ENCODE measurements at regions not wholly inside any gene's neighbourhood (a gene's known extent, or its start where the extent isn't known, plus 50 kb on each side); places are given as distances from the start of the nearest gene placed in this dataset.

GRCh38 chr17:49906531-49907136 is 58.8 kb upstream of the TAC4 start:
- Histone ChIP-seq H3K27ac (ENCODE audit: insufficient read depth, low read length) (no peak overlapping the region), H4K91ac (ENCODE audit: insufficient read depth, low read depth, low read length) (no peak overlapping the region), H2BK15ac (ENCODE audit: low read depth, low read length) (no peak overlapping the region), H2AK5ac (ENCODE audit: low read depth, low read length) (no peak overlapping the region), H2BK20ac (ENCODE audit: low read depth, low read length) (no peak overlapping the region), H3K27me3 (ENCODE audit: control insufficient read depth, insufficient read depth, low read length) (peaks cover 95% of the 10 kb centered on the region), H4K8ac (ENCODE audit: low read depth in 2 of 2, low read length in 2 of 2) (no peak overlapping the region), H4K5ac (ENCODE audit: low read depth, low read length) (no peak overlapping the region), H2BK5ac (ENCODE audit: low read depth, low read length, poor library complexity, severe bottlenecking) (no peak overlapping the region), H3K9me1 (ENCODE audit: insufficient read depth, low read length) (no peaks in the 10 kb centered on the region), H2AK9ac (replicated peaks; ENCODE audit: low read depth, low read length, poor library complexity) (no peak overlapping the region), H3K18ac (ENCODE audit: low read depth, low read length) (no peak overlapping the region), H3K9ac (ENCODE audit: low read depth, low read length) (no peak overlapping the region), H3K4ac (ENCODE audit: low read depth, low read length) (no peak overlapping the region), H3K36me3 (ENCODE audit: control insufficient read depth, insufficient read depth, low read length) (no peaks in the 10 kb centered on the region), H3K9me3 (ENCODE audit: control insufficient read depth, insufficient read depth, low read length) (no peaks in the 10 kb centered on the region), H3K56ac (ENCODE audit: extremely low read depth, insufficient read depth, low read length) (no peak overlapping the region), H3K4me1 (ENCODE audit: control insufficient read depth, insufficient read depth, low read length) (no peaks in the 10 kb centered on the region), H2AFZ (replicated peaks; ENCODE audit: low read length, poor library complexity) (no peak overlapping the region), H3K14ac (replicated peaks; ENCODE audit: low read depth, low read length) (no peak overlapping the region), H3K4me3 (ENCODE audit: insufficient read depth, low read depth, low read length) (no peak overlapping the region), H4K20me1 (ENCODE audit: insufficient read depth, low read length) (peaks cover 4% of the 10 kb centered on the region; the same call in 1 of the 2 replicates), H3K4me2 (ENCODE audit: low read depth, low read length) (no peak overlapping the region), H3K23ac (ENCODE audit: low read depth, low read length) (no peak overlapping the region), H2BK120ac (ENCODE audit: low read depth, low read length) (no peak overlapping the region), H3K79me1 (ENCODE audit: low read depth in 1 of 2, low read length in 2 of 2) (no peaks in the 10 kb centered on the region)
- dilution Hi-C loops (cut with HindIII; ENCODE audit: low sequenced_read_pairs, unreplicated experiment) (no loop called here), intact Hi-C loops (cut with micrococcal nuclease) (no loop called here), in situ Hi-C loops (cut with MboI; ENCODE audit: low sequenced_read_pairs) (no loop called here)
- 41% methylated on average over 4 of the region's 10 CpGs; no CpG with 5 or more reads in 1 of the 2 experiments for WGBS, 2 experiments (ENCODE audit: extremely low coverage in 2 of 2, insufficient read length in 1 of 2)
- ATAC-seq (ENCODE audit: low read depth) (no peak), DNase-seq (no peak)
- no peak for TF ChIP-seq CEBPB (IDR thresholded peaks at IDR 0.05; ENCODE audit: low read depth, low read length)
- no peak for TF ChIP-seq SMC3 (IDR thresholded peaks at IDR 0.05; ENCODE audit: low read depth, low read length)
- no peak for TF ChIP-seq POLR2A (IDR thresholded peaks at IDR 0.05; ENCODE audit: low read depth, low read length)
- ChIA-PET POLR2A (ENCODE audit: unreplicated experiment) (no interaction called here), CTCF (no interaction called here)
- no TSS peak for BruUV-seq (replicated peaks)

All from IMR-90 (cell line).